GM12872 (cell line): ENCODE measurements at regions not wholly inside any gene's neighbourhood (a gene's known extent, or its start where the extent isn't known, plus 50 kb on each side); places are given as distances from the start of the nearest gene placed in this dataset.

Experiments used
- TF ChIP-seq, protein P1 (sequence below): IDR thresholded peaks from 3 replicates; pipeline ENCODE4 v1.5.1; 2011; ENCODE audit warnings: low read depth, mild to moderate bottlenecking, low read length, moderate library complexity; ENCODE audit not compliant: insufficient read depth

DNA sequence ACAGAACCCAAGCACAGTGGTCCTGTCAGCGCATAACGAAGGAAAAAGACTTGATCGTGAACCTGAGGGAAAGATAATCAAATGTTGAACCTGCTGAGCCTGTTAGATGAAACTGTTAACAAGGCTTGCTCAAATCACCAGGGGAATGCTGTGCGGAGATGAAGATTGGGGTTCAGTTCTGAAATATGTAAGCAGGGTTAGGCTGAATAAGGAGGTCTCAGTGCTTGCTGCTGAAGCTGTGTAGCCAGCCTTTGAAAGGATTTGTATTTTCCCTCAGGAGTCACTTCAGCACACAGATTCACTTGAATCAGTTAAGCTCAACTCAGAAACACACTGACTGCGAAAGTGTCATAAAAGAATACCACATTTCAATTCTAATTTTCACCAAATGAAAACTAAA, 793.5 kb downstream of the OLFM4 start:
- TF ChIP-seq, protein P1, sequence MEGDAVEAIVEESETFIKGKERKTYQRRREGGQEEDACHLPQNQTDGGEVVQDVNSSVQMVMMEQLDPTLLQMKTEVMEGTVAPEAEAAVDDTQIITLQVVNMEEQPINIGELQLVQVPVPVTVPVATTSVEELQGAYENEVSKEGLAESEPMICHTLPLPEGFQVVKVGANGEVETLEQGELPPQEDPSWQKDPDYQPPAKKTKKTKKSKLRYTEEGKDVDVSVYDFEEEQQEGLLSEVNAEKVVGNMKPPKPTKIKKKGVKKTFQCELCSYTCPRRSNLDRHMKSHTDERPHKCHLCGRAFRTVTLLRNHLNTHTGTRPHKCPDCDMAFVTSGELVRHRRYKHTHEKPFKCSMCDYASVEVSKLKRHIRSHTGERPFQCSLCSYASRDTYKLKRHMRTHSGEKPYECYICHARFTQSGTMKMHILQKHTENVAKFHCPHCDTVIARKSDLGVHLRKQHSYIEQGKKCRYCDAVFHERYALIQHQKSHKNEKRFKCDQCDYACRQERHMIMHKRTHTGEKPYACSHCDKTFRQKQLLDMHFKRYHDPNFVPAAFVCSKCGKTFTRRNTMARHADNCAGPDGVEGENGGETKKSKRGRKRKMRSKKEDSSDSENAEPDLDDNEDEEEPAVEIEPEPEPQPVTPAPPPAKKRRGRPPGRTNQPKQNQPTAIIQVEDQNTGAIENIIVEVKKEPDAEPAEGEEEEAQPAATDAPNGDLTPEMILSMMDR, result no peak

DNA sequence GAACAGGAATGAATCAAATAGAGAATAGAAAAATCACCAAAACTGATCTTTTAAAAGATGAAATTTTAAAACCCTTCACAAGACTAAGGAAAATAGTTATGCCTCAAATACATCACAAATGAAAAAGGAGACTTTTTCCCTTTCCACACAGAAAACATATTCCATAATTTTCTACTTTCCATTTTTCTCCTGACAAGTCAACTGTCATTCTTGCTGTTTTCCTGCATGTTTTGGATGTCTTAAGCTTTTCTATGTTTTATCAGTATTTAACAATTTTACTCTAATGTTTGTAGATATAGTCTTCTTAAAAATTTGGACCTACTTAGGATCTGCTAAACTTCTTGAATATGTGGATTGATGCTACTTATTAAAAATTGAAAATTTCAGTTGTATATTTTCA, 810.8 kb downstream of the OLFM4 start:
- TF ChIP-seq, protein P1, result no peak

- TF ChIP-seq, protein P1, result no peak
These were observed 816.0 kb downstream of the OLFM4 start for GRCh38 chr13:53844473-53845146.

DNA sequence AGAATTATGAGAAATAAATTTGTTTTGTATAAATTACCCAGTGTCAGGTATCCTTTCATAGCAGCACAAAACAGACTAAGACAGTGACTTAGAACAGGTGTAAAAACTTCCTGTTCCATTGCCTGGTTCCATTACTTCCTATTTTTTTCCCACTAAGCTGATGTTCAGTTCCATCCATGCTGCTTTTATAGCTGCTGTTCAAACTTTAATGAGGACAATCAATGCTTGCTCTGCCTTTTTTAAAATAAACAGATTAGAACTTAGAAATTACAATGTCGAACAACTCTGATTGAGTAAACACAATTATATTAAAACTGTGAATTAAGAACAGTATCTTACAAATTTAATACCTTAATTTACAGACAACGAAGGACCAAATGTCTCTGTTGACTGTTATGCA, 818.9 kb downstream of the OLFM4 start:
- TF ChIP-seq, protein P1, result no peak

DNA sequence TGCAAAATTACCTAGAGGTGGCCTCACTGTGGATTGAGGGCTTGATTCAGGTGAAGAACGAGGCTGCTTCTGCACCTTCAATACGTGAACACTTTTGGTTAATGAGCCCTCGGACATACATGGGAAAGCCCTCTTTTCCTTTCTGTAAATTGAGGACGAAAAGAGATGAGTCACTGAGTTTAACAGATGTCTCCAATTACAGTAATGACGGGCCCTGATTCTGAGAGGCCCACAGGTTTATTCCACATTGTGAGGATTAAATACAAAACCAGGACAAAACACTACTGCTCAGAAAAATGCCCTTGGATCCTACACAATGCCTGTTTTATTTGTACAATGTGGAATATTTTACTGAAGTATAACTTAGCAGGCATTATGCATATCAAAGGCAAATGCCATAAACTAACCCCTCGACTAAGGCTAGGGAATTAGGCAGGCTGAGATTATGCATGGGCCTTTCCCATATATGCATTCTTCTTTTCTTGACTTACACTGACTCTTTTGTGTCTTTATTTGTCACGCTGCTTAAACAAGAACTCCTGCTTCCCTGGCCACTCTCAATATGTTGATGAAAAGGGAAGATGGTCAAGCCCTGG, 819.9 kb downstream of the OLFM4 start:
- TF ChIP-seq, protein P1, result no peak

DNA sequence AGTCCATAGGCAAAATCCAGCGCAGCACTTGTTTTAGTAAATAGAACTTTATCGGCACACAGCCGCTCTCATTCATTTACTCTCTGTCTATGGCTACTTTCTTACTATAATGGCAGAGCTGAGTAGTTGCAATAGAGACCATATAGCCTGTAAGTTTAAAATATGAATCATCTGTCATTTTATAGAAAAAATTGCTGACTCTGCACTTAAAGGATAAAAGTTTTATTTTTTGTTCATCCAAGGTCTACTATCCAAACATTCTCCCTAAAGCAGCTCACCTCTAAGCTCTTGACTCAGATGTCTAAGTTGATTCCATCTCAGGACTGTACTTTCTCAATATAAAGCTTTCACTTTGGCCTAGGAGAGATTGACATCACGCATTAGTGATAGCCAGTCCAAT, 825.7 kb downstream of the OLFM4 start:
- TF ChIP-seq, protein P1, result no peak

DNA sequence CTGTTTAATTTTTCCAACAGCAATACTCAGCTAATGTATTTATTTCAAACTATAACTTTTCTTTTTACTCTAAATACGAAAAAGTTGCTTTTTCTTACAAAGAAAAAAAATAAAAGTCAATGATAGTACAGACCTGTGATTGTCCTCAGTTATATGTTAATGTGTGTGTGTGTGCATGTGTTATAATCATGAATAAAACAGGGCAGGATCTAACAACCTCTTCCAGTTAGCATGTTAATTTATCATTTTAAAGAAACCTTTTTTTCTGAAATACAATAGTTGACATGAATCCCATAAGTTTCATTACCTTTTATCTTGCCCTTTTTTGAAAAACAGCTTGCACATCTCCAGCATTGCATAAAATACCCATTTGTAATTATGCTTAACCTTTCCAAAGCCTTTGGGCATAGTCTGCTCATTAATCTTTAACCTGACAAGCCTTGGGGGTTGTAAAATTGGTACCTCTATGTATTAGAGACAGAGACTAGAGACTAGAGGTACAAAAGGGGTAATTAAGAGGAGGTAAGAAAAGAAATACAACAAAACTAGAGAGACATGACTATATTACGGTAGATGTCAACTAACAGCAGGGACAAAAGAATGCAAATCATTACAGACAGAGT, 828.1 kb downstream of the OLFM4 start:
- TF ChIP-seq, protein P1, result no peak
